Small intestine (tissue), 7 donors: ENCODE measurements at regions not wholly inside any gene's neighbourhood (a gene's known extent, or its start where the extent isn't known, plus 50 kb on each side); places are given as distances from the start of the nearest gene placed in this dataset.
A peak's percentile ranks its signal among the peaks of the same experiment; 100 is the strongest.

Experiments used
- DNase-seq, 2 donors: peaks; one replicate each; pipeline versions ENCODE4 v3.0.0 to v3.0.0-alpha.2; 2013
- FAIRE-seq: peaks from 2 replicates; lab custom pipeline; 2012; peaks lifted over from hg19 to GRCh38; lab: Jason Lieb, UNC
- H3K27ac ChIP-seq, 3 donors: one replicate each; pipeline ENCODE4 v1.5.1; 2013; ENCODE audit warnings: low read length in 2 of 3, mild to moderate bottlenecking in 2 of 3, control low read depth in 1 of 3, inconsistent platforms in 1 of 3, low read depth in 1 of 3, moderate library complexity in 1 of 3
- H3K27me3 ChIP-seq, 3 donors: one replicate each; pipeline ENCODE4 v1.6.1; 2013; ENCODE audit warnings: low read length in 3 of 3, inconsistent platforms in 1 of 3; ENCODE audit not compliant: control insufficient read depth in 3 of 3, insufficient read depth in 3 of 3
- H3K36me3 ChIP-seq, 3 donors: one replicate each; pipeline ENCODE4 v1.6.1; 2013; ENCODE audit warnings: low read length in 3 of 3, inconsistent platforms in 1 of 3, low read depth in 1 of 3, mild to moderate bottlenecking in 1 of 3, moderate library complexity in 1 of 3; ENCODE audit not compliant: control insufficient read depth in 3 of 3, insufficient read depth in 2 of 3
- H3K4me1 ChIP-seq, 3 donors: one replicate each; pipeline ENCODE4 v1.6.1; 2013; ENCODE audit warnings: low read length in 2 of 3, inconsistent platforms in 1 of 3, low read depth in 1 of 3, mild to moderate bottlenecking in 1 of 3, moderate library complexity in 1 of 3; ENCODE audit not compliant: control insufficient read depth in 3 of 3, insufficient read depth in 2 of 3
- H3K4me3 ChIP-seq, 3 donors: one replicate each; pipeline ENCODE4 v1.5.1; 2013; ENCODE audit warnings: low read length in 3 of 3, control low read depth in 1 of 3, inconsistent platforms in 1 of 3, low read depth in 1 of 3, mild to moderate bottlenecking in 1 of 3, moderate library complexity in 1 of 3
- H3K9me3 ChIP-seq, 2 donors: one replicate each; pipeline ENCODE4 v1.6.1; 2013; ENCODE audit warnings: low read depth in 1 of 2, low read length in 1 of 2; ENCODE audit not compliant: control insufficient read depth in 2 of 2, insufficient read depth in 1 of 2
- WGBS, 3 donors: extraction: QIAGEN DNeasy Blood & Tissue Kit; methylation state at CpG; one replicate each; pipeline ENCODE4 v1.1.7; 2013; 5-methylcytosine and 5-hydroxymethylcytosine counted together
- donor health status: healthy with polysubstance abuse.
- donor health status: control.
- donor health status: control.
- donor health status: Bipolar disorder and iron deficiency.
- donor health status: healthy.

DNA sequence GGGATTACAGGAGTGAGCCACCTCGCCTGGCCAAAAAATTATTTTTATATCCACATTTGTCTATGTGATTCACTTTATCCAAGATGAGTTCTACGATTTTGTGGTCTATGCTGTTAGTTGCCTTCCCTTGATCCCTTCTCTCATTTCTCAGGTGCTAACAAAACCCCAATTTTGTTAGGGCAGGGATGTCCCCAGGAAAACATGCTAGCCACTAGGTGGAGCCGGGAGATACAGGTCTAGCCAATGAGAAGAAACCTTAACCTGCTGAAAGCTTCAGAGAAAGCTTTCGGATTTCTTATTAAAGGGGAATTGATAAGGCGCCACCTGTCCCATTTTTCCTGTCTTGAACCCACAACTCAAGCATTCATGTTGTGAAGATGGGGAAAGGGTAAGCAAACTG is 167.4 kb upstream of the OLIG3 start:
- peak in 1 of 2 donors; percentile 28 for DNase-seq
- no peaks in the 10 kb centered on the region for H3K27me3 ChIP-seq
- no peak overlapping the region for H3K4me3 ChIP-seq
- no peak overlapping the region for H3K27ac ChIP-seq
- 73 to 78% (median 77%) methylated on average over 5 of the region's 5 CpGs for WGBS, 3 donors
- H3K4me1 ChIP-seq = peaks cover 2 to 21% (median 3%) of the 10 kb centered on the region in 3 donors
- peaks cover 0 to 13% of the 10 kb centered on the region in 2 donors for H3K9me3 ChIP-seq
- no peaks in the 10 kb centered on the region for H3K36me3 ChIP-seq
- FAIRE-seq = no peak

DNA sequence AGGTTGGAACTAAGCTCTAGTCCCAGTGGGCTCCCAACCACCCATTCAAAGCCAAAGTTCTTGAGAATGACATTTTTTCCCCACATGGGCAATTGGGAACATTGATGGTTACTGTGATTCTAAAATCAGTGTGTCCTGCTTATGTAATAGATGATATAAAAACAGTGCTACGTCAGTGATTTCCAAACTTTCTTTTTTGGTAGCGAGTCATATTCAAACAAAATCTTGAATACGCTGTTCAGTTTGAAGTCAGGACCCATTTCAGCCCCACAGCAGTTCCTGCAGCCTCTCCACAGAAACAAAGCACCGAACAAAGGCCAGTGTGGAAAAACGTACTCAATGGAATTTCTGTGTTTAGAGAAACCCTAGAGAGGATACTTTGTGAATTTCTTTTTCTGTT is 170.0 kb upstream of the OLIG3 start:
- Histone ChIP-seq H3K27me3 (no peaks in the 10 kb centered on the region), H3K27ac (no peak overlapping the region), H3K4me3 (no peak overlapping the region), H3K4me1 (peaks cover under 1 to 11% (median 2%) of the 10 kb centered on the region in 3 donors), H3K9me3 (no peaks in the 10 kb centered on the region), H3K36me3 (no peaks in the 10 kb centered on the region)
- FAIRE-seq (no peak), DNase-seq (no peak)
- WGBS, 3 donors = 66 to 73% (median 72%) methylated on average over 5 of the region's 5 CpGs

DNA sequence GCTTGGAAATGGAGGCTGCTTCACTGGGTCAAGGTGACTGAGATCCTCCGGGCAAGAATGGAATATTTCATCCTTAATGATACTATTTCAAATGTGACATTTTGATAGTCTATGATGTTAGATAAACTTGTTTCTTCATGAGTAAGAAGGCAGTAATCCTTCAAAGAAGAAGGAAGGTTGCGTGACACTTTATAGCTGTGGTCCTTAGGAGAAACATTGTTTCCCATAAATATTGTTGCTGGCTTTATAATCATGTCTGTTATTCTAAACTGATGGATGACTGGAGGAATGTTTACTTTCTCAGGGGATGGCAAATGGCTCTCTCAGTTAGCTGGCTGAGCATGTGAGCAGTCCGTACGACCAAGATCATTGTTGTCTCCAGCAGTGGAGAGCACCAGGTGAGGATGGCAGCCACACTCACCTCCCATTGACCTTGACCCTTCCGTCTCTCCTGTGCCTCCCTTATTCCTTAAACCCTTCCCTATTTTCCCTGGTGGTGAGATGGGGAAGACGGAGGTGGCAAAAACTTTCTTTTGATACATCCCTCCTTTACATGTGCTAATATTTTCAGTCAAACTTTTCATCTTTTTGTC is 171.2 kb upstream of the OLIG3 start:
- DNase-seq = no peak
- 82 to 94% (median 89%) methylated on average over 6 of the region's 6 CpGs for WGBS, 3 donors
- Histone ChIP-seq H3K4me1 (peaks cover 0 to 7% (median 2%) of the 10 kb centered on the region in 3 donors), H3K27ac (no peak overlapping the region), H3K27me3 (no peaks in the 10 kb centered on the region), H3K9me3 (no peaks in the 10 kb centered on the region), H3K36me3 (no peaks in the 10 kb centered on the region), H3K4me3 (no peak overlapping the region)
- FAIRE-seq = no peak

DNA sequence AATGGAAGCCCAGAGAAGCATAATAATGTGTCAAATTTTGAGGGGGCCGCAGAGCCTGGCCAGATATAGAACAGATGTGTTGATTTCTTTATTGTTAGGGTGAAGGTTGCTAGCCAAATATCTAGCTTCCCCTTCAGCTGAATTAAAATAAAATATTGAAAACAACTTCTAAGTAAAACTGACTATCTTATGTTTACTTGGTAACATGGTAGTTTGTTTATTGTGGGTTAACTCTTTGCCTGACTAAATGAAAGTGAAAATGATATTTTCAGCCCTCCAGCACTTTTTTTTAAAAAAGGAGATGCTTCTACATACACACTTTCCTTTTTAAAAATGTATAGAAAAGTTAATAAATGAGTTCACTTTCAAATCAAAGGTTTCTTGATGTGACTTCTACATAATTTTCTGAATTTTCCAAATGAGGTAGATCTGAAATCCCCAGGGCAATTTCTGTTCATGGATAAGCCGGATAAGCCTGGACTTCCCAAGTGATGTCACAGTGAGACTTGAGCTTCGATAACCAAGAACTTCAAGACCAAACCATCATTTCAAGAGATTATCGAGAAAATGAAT is 172.1 kb upstream of the OLIG3 start:
- Histone ChIP-seq H3K27me3 (no peaks in the 10 kb centered on the region), H3K4me1 (peaks cover 0 to 3% (median 0%) of the 10 kb centered on the region in 3 donors), H3K4me3 (no peak overlapping the region), H3K36me3 (no peaks in the 10 kb centered on the region), H3K9me3 (no peaks in the 10 kb centered on the region), H3K27ac (no peak overlapping the region)
- FAIRE-seq (no peak), DNase-seq (no peak)
- WGBS, 3 donors = 67 to 71% (median 67%) methylated on average over 4 of the region's 4 CpGs

DNA sequence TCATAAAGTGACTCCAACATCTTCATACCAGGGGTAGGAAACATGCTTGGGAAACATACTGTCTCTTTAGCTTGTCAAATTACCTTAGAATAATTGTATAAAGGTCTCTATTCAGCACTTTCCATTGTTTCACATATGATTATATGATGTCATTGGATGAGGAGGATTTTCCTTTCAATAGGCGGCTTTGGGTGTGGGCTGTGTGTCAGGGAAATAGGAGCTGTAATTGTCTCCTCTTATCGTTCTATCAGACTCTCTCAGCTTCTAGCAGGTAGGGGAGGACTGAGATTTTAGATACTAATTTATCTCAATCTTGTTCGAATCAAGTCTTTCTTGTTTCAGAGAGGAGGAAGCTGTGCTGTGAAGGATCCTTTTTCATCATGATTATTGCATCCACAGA is 179.4 kb upstream of the OLIG3 start:
- FAIRE-seq (no peak), DNase-seq (no peak)
- Histone ChIP-seq H3K27ac (no peak overlapping the region), H3K36me3 (no peaks in the 10 kb centered on the region), H3K4me3 (no peak overlapping the region), H3K27me3 (no peaks in the 10 kb centered on the region), H3K9me3 (peaks cover 0 to 7% of the 10 kb centered on the region in 2 donors), H3K4me1 (no peaks in the 10 kb centered on the region)
- 66 to 70% (median 70%) methylated on average over 3 of the region's 3 CpGs for WGBS, 3 donors

DNA sequence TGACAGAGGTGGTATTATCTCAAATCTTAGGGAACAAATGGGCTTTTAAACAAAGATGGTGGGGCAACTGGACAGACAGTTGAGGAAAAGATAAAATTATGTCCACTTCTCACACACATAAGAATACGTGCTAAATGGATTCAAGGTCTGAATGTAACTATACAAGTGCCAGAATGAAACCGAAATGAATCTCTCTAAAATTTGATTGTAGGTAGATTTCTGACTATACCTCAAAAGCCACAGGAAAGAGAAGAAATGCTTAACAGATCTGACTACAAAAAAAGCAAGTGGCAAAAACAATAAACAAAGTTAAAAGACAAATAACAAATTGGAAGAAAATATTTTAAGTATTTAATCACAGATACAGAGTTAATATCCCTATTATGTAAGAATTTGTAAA is 182.7 kb upstream of the OLIG3 start:
- no peaks in the 10 kb centered on the region for H3K36me3 ChIP-seq
- H3K27me3 ChIP-seq = no peaks in the 10 kb centered on the region
- H3K4me3 ChIP-seq = no peak overlapping the region
- FAIRE-seq (no peak), DNase-seq (no peak)
- 64 to 88% (median 72%) methylated on average over 2 of the region's 2 CpGs for WGBS, 3 donors
- no peaks in the 10 kb centered on the region for H3K4me1 ChIP-seq
- peaks cover 0 to 11% of the 10 kb centered on the region in 2 donors for H3K9me3 ChIP-seq
- H3K27ac ChIP-seq = no peak overlapping the region

DNA sequence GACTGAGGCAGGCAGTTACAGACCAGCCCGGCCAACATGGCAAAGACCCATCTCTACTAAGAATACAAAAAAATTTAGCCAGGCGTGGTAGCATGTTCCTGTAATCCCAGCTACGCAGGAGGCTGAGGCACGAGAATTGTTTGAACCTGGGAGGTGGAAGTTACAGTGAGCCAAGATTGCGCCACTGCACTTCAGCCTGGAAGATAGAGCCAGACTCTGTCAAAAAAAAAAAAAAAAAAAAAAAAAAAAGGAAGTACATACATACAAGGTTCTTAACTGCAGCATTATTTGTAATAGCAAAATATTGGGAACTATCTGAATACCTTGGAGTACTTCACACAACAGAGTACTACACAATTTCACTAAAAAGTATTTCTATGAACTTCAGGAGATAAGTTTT is 183.5 kb upstream of the OLIG3 start:
- Histone ChIP-seq H3K36me3 (no peaks in the 10 kb centered on the region), H3K9me3 (peaks cover 0 to 15% of the 10 kb centered on the region in 2 donors), H3K27ac (no peak overlapping the region), H3K4me1 (no peaks in the 10 kb centered on the region), H3K4me3 (no peak overlapping the region), H3K27me3 (no peaks in the 10 kb centered on the region)
- 69 to 84% (median 70%) methylated on average over 5 of the region's 5 CpGs for WGBS, 3 donors
- DNase-seq (no peak), FAIRE-seq (no peak)

DNA sequence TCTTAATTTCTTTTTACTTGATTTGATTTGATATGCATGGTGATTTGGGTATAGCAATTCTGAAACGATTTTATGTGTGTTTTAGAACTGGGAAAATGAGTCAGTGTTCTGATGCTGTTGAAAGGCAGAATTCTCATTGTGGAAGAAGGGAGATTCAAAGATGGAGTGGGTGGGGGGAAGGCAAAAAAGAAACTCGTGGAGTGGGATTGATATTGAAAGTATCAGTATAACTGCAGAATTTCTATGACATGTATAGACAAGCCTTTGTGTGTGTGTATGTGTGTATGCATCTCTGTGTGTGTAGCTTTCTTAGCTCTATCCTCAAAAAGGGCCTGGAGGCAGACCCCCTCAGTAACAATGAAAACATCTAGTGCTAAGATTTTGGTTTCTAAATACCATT is 184.3 kb upstream of the OLIG3 start:
- Histone ChIP-seq H3K36me3 (no peaks in the 10 kb centered on the region), H3K4me1 (no peaks in the 10 kb centered on the region), H3K27ac (no peak overlapping the region), H3K9me3 (peaks cover 0 to 15% of the 10 kb centered on the region in 2 donors), H3K4me3 (no peak overlapping the region), H3K27me3 (no peaks in the 10 kb centered on the region)
- no peak for DNase-seq
- FAIRE-seq = no peak
- WGBS, 3 donors = 66 to 72% (median 69%) methylated on average over 2 of the region's 2 CpGs
